OCI-LY7 (cell line): ENCODE measurements at regions not wholly inside any gene's neighbourhood (a gene's known extent, or its start where the extent isn't known, plus 50 kb on each side); places are given as distances from the start of the nearest gene placed in this dataset.

ENCODE experiments used
- BruUV-seq: library from RNA; stranded (reverse); fragments of 400-500 nt; replicated peaks from 2 replicates; lab custom pipeline; 2021; lab: Mats Ljungman, UMichigan
- CTCF ChIA-PET: fragments of 300-600 bp; sonication (Branson Sonifier 250); formaldehyde crosslinking; loops from one replicate; lab custom pipeline; 2022; ENCODE audit warnings: antibody characterized with exemption; ENCODE audit not compliant: unreplicated experiment; lab: Charles Lee
- POLR2A ChIA-PET: fragments of 300-600 bp; sonication (Branson Sonifier 250); formaldehyde crosslinking; loops from one replicate; lab custom pipeline; 2022; ENCODE audit warnings: antibody characterized with exemption; lab: Charles Lee
- DNase-seq: peaks from one replicate; pipeline ENCODE4 v3.0.0-alpha.2; 2015; ENCODE audit warnings: low spot score
- H2AFZ ChIP-seq: fragments of 200-600 bp; sonication (generic), shearing (Covaris generic); 2 replicates; pipeline ENCODE4 v1.6.1; 2014; ENCODE audit warnings: mild to moderate bottlenecking, antibody characterized with exemption, low read length, moderate library complexity
- H3K27ac ChIP-seq: fragments of 200-600 bp; sonication (generic); 2 replicates; pipeline ENCODE4 v1.5.1; 2014; ENCODE audit warnings: mixed run types, low read depth, mild to moderate bottlenecking, moderate library complexity, low read length, inconsistent platforms; ENCODE audit not compliant: poor library complexity, severe bottlenecking
- H3K36me3 ChIP-seq: fragments of 200-600 bp; sonication (generic); 2 replicates; pipeline ENCODE4 v1.6.1; 2014; ENCODE audit warnings: mild to moderate bottlenecking, antibody characterized with exemption, low read length, moderate library complexity, mixed read lengths; ENCODE audit not compliant: insufficient read depth
- H3K4me1 ChIP-seq: fragments of 200-600 bp; sonication (generic); 2 replicates; pipeline ENCODE4 v1.5.1; 2014; ENCODE audit warnings: mild to moderate bottlenecking, low read length; ENCODE audit not compliant: insufficient read depth, poor library complexity, severe bottlenecking
- H3K4me2 ChIP-seq: fragments of 200-600 bp; sonication (generic); 2 replicates; pipeline ENCODE4 v1.6.1; 2014; ENCODE audit warnings: mild to moderate bottlenecking, low read length
- H3K4me3 ChIP-seq: fragments of 200-600 bp; sonication (generic); 2 replicates; pipeline ENCODE4 v1.5.1; 2014; ENCODE audit warnings: mild to moderate bottlenecking, low read depth, low read length; ENCODE audit not compliant: poor library complexity, severe bottlenecking
- H3K79me2 ChIP-seq: fragments of 200-600 bp; sonication (generic); 2 replicates; pipeline ENCODE4 v1.6.1; 2016; ENCODE audit warnings: low read depth, mild to moderate bottlenecking, low read length, moderate library complexity, mixed read lengths; ENCODE audit not compliant: insufficient read depth
- H3K9me2 ChIP-seq: fragments of 200-600 bp; sonication (generic); 2 replicates; pipeline ENCODE4 v1.6.1; 2016; ENCODE audit warnings: mild to moderate bottlenecking, low read length, mixed read lengths; ENCODE audit not compliant: insufficient read depth
- H3K9me3 ChIP-seq: fragments of 200-600 bp; sonication (generic); 2 replicates; pipeline ENCODE4 v1.6.1; 2014; ENCODE audit warnings: mild to moderate bottlenecking, mixed run types, low read length, mixed read lengths
- H4K20me1 ChIP-seq: fragments of 200-600 bp; sonication (generic); 2 replicates; pipeline ENCODE4 v1.6.1; 2014; ENCODE audit warnings: mild to moderate bottlenecking, antibody characterized with exemption, low read length, moderate library complexity, mixed read lengths; ENCODE audit not compliant: insufficient read depth
- EZH2phosphoT487 ChIP-seq: fragments of 200-600 bp; sonication (generic); IDR thresholded peaks from 2 replicates; pipeline ENCODE4 v1.6.1; 2018; ENCODE audit warnings: low read depth, borderline replicate concordance, mild to moderate bottlenecking, mixed run types, antibody characterized with exemption, low read length, moderate library complexity, mixed read lengths
- intact Hi-C: fragments of 100-400 bp; cut with micrococcal nuclease; formaldehyde crosslinking; loops from one replicate; pipeline ENCODE4 v1.10.0; 2022; ENCODE audit not compliant: unreplicated experiment
- TF ChIP-seq, protein P1 (sequence below): fragments of 200-600 bp; sonication (generic); conservative IDR thresholded peaks from 2 replicates; pipeline ENCODE4 v1.5.1; 2014; ENCODE audit warnings: mild to moderate bottlenecking, antibody characterized with exemption, low read length, moderate library complexity, mixed read lengths

DNA sequence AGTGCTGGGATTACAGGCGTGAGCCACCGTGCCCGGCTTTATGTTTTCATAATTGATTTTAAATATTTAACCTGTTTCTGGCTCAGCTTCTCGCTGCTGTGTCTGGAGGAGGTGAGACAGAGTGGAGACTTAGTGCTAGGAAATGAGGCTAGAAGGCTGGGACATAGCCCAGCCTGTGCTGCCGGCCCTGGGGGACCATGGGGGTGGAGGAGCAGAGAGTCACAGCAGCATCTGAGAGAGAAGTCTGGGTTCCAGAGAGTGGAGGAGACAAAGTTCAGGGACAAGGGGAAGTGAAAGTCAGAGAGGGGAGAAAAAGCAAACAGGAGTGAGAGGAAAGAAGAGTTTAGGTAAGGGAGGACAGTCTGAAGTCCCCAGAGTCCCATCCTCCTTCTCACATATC, 71.9 kb downstream of the LHX9 start:
- Histone ChIP-seq H3K4me1 (no peaks in the 10 kb centered on the region), H3K79me2 (no peaks in the 10 kb centered on the region), H3K9me2 (no peaks in the 10 kb centered on the region), H3K9me3 (no peaks in the 10 kb centered on the region), H4K20me1 (no peaks in the 10 kb centered on the region), H2AFZ (no peak overlapping the region), H3K36me3 (no peaks in the 10 kb centered on the region), H3K4me3 (no peak overlapping the region), H3K4me2 (no peak overlapping the region), H3K27ac (no peak overlapping the region)
- ChIA-PET POLR2A (interaction anchor here (0.6 kb wide), 1 partner anchor 1203 kb away, joined by 3 read pairs; no protein-coding TSS in a partner anchor), CTCF (no interaction called here)
- no peak for DNase-seq
- TF ChIP-seq, protein P1, sequence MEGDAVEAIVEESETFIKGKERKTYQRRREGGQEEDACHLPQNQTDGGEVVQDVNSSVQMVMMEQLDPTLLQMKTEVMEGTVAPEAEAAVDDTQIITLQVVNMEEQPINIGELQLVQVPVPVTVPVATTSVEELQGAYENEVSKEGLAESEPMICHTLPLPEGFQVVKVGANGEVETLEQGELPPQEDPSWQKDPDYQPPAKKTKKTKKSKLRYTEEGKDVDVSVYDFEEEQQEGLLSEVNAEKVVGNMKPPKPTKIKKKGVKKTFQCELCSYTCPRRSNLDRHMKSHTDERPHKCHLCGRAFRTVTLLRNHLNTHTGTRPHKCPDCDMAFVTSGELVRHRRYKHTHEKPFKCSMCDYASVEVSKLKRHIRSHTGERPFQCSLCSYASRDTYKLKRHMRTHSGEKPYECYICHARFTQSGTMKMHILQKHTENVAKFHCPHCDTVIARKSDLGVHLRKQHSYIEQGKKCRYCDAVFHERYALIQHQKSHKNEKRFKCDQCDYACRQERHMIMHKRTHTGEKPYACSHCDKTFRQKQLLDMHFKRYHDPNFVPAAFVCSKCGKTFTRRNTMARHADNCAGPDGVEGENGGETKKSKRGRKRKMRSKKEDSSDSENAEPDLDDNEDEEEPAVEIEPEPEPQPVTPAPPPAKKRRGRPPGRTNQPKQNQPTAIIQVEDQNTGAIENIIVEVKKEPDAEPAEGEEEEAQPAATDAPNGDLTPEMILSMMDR = no peak
- intact Hi-C loops = no loop called here
- no TSS peak for BruUV-seq

GRCh38 chr1:197991594-197991993, 74.4 kb downstream of the LHX9 start:
- no peak for DNase-seq
- POLR2A ChIA-PET = no interaction called here
- Histone ChIP-seq H3K79me2 (no peaks in the 10 kb centered on the region), H3K9me3 (no peaks in the 10 kb centered on the region), H3K4me3 (no peak overlapping the region), H3K27ac (no peak overlapping the region), H3K4me1 (no peaks in the 10 kb centered on the region), H3K36me3 (no peaks in the 10 kb centered on the region), H3K4me2 (no peak overlapping the region), H4K20me1 (no peaks in the 10 kb centered on the region), H2AFZ (no peak overlapping the region), H3K9me2 (no peaks in the 10 kb centered on the region)
- BruUV-seq = no TSS peak
- intact Hi-C loops = no loop called here
- TF ChIP-seq, protein P1 = no peak
- TF ChIP-seq EZH2phosphoT487 = no peak
- CTCF ChIA-PET = no interaction called here

DNA sequence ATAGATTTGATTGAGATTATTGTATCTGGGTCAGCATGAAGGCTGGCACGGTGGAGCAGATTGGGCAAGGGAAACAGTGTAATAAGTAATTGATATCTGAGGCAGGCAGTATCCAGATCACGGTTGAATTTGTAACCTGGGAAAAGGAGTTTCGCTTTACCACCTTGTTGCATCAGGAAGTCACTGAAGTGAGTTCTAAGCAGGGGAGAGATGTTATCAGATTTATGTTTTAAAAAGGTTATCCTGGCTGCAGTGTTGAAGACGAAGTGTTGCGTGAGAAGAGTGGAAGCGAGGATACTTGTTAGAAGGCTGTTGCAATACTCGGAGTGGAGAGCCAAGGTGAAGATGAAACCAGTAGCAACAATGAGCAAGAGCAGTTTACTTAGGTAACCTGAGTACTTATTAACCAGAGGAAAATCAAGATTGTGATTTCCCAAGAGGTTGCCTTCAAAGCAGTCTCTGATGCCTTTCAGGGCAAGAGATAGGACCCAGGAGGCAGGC, 77.8 kb downstream of the LHX9 start:
- Histone ChIP-seq H3K9me3 (no peaks in the 10 kb centered on the region), H2AFZ (no peak overlapping the region), H4K20me1 (no peaks in the 10 kb centered on the region), H3K9me2 (no peaks in the 10 kb centered on the region), H3K4me2 (no peak overlapping the region), H3K79me2 (no peaks in the 10 kb centered on the region), H3K4me1 (no peaks in the 10 kb centered on the region), H3K36me3 (no peaks in the 10 kb centered on the region), H3K27ac (no peak overlapping the region), H3K4me3 (no peak overlapping the region)
- ChIA-PET POLR2A (no interaction called here), CTCF (no interaction called here)
- BruUV-seq = no TSS peak
- intact Hi-C loops = no loop called here
- DNase-seq = no peak
- TF ChIP-seq, protein P1 = no peak
- TF ChIP-seq EZH2phosphoT487 = no peak
